AG09309 (cell line): ENCODE measurements at regions not wholly inside any gene's neighbourhood (a gene's known extent, or its start where the extent isn't known, plus 50 kb on each side); places are given as distances from the start of the nearest gene placed in this dataset.
"Not testable (repeated sequence)": the region's sequence is repeated elsewhere in the genome, so short reads cannot be mapped to it uniquely, and the experiment has no call there.

Experiments
- DNase-seq: peaks from one replicate; pipeline ENCODE4 v3.0.0-alpha.2; 2010; ENCODE audit warnings: low read depth
- H3K4me3 ChIP-seq: 2 replicates; pipeline ENCODE4 v1.5.1; 2011; ENCODE audit warnings: mild to moderate bottlenecking, low read depth, low read length, moderate library complexity; ENCODE audit not compliant: control insufficient read depth
- CTCF ChIP-seq: IDR thresholded peaks from 2 replicates; pipeline ENCODE4 v1.5.1; 2011; ENCODE audit warnings: mild to moderate bottlenecking, low read depth, low read length, inconsistent platforms; ENCODE audit not compliant: insufficient read depth, control insufficient read depth; ENCODE audit errors: missing control alignments

GRCh38 chr3:35114686-35115085 lies 524.6 kb upstream of the ARPP21 start:
- TF ChIP-seq CTCF = no peak
- no peak for DNase-seq
- H3K4me3 ChIP-seq = no peak overlapping the region

GRCh38 chr3:35120026-35120425 lies 519.3 kb upstream of the ARPP21 start:
- no peak overlapping the region for H3K4me3 ChIP-seq
- TF ChIP-seq CTCF = no peak
- no peak for DNase-seq

- no peak for TF ChIP-seq CTCF
- H3K4me3 ChIP-seq = no peak overlapping the region
- DNase-seq = no peak
These were observed 501.7 kb upstream of the ARPP21 start for GRCh38 chr3:35137612-35138011.

- TF ChIP-seq CTCF = no peak
- no peak overlapping the region for H3K4me3 ChIP-seq
- no peak for DNase-seq
These were observed 497.9 kb upstream of the ARPP21 start for GRCh38 chr3:35141406-35141805.

- no peak for TF ChIP-seq CTCF
- H3K4me3 ChIP-seq = no peak overlapping the region
- no peak for DNase-seq
These were observed 495.3 kb upstream of the ARPP21 start for GRCh38 chr3:35144011-35144410.

GRCh38 chr3:35146256-35147035 lies 492.9 kb upstream of the ARPP21 start:
- not testable (repeated sequence) for DNase-seq, H3K4me3 ChIP-seq

GRCh38 chr3:35183927-35184675 lies 455.2 kb upstream of the ARPP21 start:
- H3K4me3 ChIP-seq = no peak overlapping the region
- TF ChIP-seq CTCF = no peak
- no peak for DNase-seq
